Coronary artery (tissue), 2 donors: ENCODE measurements at regions not wholly inside any gene's neighbourhood (a gene's known extent, or its start where the extent isn't known, plus 50 kb on each side); places are given as distances from the start of the nearest gene placed in this dataset.
"Not testable (repeated sequence)": the region's sequence is repeated elsewhere in the genome, so short reads cannot be mapped to it uniquely, and the experiment has no call there.

Source experiments
- DNase-seq: peaks from one replicate; pipeline ENCODE4 v3.0.0-alpha.2; 2017; ENCODE audit warnings: low spot score
- H3K27ac ChIP-seq, 2 donors: fragments of 200-600 bp; sonication (generic); one replicate each; pipeline ENCODE4 v1.5.1; 2016 to 2019
- H3K4me3 ChIP-seq: fragments of 200-600 bp; sonication (generic); 2 replicates; pipeline ENCODE4 v1.5.1; 2016; ENCODE audit warnings: mild to moderate bottlenecking, moderate library complexity
- CTCF ChIP-seq: fragments of 200-600 bp; sonication (generic); IDR thresholded peaks from one replicate; pipeline ENCODE4 v1.5.1; 2019; ENCODE audit warnings: antibody characterized with exemption

GRCh38 chr5:138677782-138678181 is 75.4 kb upstream of the CTNNA1 start:
- no peak overlapping the region for H3K27ac ChIP-seq
- H3K4me3 ChIP-seq = no peak overlapping the region
- DNase-seq = no peak
- no peak for TF ChIP-seq CTCF

- TF ChIP-seq CTCF = no peak
- Histone ChIP-seq H3K4me3 (no peak overlapping the region), H3K27ac (no peak overlapping the region)
- DNase-seq = no peak
These were observed 76.5 kb upstream of the CTNNA1 start for GRCh38 chr5:138676556-138677193.

- DNase-seq = no peak
- no peak for TF ChIP-seq CTCF
- Histone ChIP-seq H3K27ac (no peak overlapping the region), H3K4me3 (no peak overlapping the region)
These were observed 77.2 kb upstream of the CTNNA1 start for GRCh38 chr5:138676002-138676401.

- TF ChIP-seq CTCF = no peak
- no peak overlapping the region for H3K4me3 ChIP-seq
- no peak overlapping the region for H3K27ac ChIP-seq
- DNase-seq = no peak
These were observed 84.5 kb upstream of the CTNNA1 start for GRCh38 chr5:138668451-138669380.

GRCh38 chr5:138667782-138668331 is 85.4 kb upstream of the CTNNA1 start:
- not testable (repeated sequence) for DNase-seq, H3K27ac ChIP-seq

GRCh38 chr5:138666226-138666742 is 86.9 kb upstream of the CTNNA1 start:
- no peak for DNase-seq
- no peak overlapping the region for H3K27ac ChIP-seq
- TF ChIP-seq CTCF = no peak
- H3K4me3 ChIP-seq = no peak overlapping the region

More at GRCh38 chr5:138667782-138668331, 85.4 kb upstream of the CTNNA1 start:
- H3K4me3 ChIP-seq = not testable (repeated sequence)

- DNase-seq = no peak
- Histone ChIP-seq H3K27ac (no peak overlapping the region), H3K4me3 (no peak overlapping the region)
- no peak for TF ChIP-seq CTCF
These were observed 88.0 kb upstream of the CTNNA1 start for GRCh38 chr5:138665261-138665660.
